ENCODE measurements at regions not wholly inside any gene's neighbourhood (a gene's known extent, or its start where the extent isn't known, plus 50 kb on each side); places are given as distances from the start of the nearest gene placed in this dataset.

DNA sequence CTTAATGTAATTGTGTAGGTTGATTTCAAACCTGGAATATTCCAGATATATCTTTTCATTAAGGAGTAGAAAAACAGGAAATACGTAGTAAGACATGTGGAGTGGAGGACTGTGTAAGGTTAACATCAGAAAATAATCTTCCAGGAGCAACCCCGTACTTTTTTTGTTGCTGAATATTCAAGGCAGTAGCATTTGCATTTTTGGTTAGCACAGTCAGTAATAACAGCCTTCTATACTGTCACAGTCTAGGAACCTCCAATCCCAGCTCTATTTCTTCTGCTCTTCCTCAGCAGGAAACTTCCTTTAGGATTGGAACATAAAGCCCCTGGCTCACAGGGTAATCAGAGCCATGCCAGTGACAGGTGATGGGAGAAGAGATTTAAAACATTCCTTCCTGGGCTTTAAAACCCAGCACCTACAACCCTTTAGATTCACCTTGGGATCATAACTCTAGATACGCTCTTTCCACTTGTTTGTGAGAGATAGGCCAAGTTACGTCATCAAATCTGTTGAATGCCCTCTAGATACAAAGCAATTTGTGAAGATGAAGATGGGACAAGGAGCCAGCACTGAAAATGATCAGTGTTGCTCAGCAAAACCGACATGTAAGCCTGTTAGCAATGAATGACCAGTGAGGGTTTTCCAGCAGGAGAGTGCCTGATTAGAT, 248.5 kb upstream of the NPY start:
- no peak for DNase-seq (ENCODE audit: low read depth)
- H3K4me3 ChIP-seq (ENCODE audit: control insufficient read depth, low read depth, low read length), result no peak overlapping the region
- TF ChIP-seq, protein P1, sequence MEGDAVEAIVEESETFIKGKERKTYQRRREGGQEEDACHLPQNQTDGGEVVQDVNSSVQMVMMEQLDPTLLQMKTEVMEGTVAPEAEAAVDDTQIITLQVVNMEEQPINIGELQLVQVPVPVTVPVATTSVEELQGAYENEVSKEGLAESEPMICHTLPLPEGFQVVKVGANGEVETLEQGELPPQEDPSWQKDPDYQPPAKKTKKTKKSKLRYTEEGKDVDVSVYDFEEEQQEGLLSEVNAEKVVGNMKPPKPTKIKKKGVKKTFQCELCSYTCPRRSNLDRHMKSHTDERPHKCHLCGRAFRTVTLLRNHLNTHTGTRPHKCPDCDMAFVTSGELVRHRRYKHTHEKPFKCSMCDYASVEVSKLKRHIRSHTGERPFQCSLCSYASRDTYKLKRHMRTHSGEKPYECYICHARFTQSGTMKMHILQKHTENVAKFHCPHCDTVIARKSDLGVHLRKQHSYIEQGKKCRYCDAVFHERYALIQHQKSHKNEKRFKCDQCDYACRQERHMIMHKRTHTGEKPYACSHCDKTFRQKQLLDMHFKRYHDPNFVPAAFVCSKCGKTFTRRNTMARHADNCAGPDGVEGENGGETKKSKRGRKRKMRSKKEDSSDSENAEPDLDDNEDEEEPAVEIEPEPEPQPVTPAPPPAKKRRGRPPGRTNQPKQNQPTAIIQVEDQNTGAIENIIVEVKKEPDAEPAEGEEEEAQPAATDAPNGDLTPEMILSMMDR (conservative IDR thresholded peaks at IDR 0.05; ENCODE audit: control insufficient read depth, insufficient read depth, low read depth, low read length), result no peak

GRCh38 chr7:24036033-24036412, 248.0 kb upstream of the NPY start:
- H3K4me3 ChIP-seq (ENCODE audit: control insufficient read depth, low read depth, low read length), result no peak overlapping the region
- TF ChIP-seq, protein P1 (conservative IDR thresholded peaks at IDR 0.05; ENCODE audit: control insufficient read depth, insufficient read depth, low read depth, low read length), result no peak
- DNase-seq (ENCODE audit: low read depth), result no peak

DNA sequence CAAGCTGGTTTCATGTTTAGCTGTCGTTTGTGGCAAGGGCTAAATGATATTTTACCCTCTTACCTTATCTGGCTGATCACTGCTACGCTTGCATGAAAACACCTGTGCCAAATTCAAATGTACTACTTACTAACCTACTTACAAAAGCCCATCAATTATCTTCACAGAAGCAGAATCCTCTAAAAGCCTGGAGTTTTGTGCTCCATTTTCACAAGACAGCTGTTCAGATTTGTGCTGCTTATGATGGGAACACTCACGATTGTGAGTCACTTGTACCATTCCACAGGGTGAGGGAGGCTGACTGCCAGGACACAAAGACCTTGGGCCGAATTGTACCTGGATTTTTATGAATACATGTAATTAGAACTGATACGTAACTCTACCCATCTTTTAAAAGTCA, 245.0 kb upstream of the NPY start:
- DNase-seq (ENCODE audit: low read depth), result no peak
- TF ChIP-seq, protein P1 (conservative IDR thresholded peaks at IDR 0.05; ENCODE audit: control insufficient read depth, insufficient read depth, low read depth, low read length), result no peak
- no peak overlapping the region for H3K4me3 ChIP-seq (ENCODE audit: control insufficient read depth, low read depth, low read length)

DNA sequence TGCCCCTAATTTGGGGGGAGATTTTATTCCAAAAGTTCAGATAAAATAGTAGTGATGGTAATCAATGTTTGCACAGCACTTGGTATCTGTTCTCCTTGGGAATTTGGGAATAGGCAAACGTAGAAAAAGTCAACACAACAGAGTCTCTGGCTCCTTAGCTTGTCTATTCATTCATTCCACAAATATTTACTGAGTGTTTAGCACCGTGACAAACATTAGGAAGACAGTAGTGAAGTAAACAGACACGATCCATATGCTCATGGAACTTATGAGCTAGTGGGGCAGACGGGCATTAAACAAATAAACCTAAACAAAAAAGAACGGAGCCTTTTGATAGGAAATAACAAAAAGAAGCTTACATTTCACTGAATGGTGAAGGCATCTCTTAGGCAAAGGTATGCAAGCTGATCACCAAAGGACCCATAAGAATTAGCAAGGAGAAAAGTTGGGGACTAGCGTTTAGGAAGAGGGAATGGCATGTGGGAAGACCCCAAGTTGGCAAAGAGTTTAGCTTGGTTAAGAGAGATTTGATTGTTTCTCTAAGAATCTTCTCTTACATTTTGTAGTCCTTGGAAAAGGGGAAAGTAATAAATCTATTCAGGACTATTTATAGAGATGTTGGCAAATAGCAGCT, 243.9 kb upstream of the NPY start:
- no peak overlapping the region for H3K4me3 ChIP-seq (ENCODE audit: control insufficient read depth, low read depth, low read length)
- no peak for DNase-seq (ENCODE audit: low read depth)
- TF ChIP-seq, protein P1 (conservative IDR thresholded peaks at IDR 0.05; ENCODE audit: control insufficient read depth, insufficient read depth, low read depth, low read length), result no peak

DNA sequence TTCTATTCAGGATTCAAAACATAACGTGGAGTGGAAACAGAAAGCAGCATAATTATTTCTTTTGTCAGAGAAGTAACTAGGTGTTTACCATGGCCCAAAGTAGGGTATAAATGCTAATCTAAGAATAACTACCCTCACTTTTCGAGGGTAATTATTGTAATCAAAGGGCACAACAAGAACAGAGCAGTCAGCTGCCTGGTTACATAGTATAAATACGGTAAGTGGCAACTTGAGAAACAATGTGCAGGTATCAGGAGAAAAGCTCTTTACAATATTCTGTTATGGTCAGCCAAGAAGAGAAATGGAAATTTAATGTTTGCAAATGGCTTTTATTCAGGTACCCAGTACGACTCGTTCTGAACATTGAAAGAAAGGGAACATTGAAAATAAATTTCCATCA, 242.0 kb upstream of the NPY start:
- no peak for DNase-seq (ENCODE audit: low read depth)
- TF ChIP-seq, protein P1 (conservative IDR thresholded peaks at IDR 0.05; ENCODE audit: control insufficient read depth, insufficient read depth, low read depth, low read length), result no peak
- H3K4me3 ChIP-seq (ENCODE audit: control insufficient read depth, low read depth, low read length), result no peak overlapping the region

GRCh38 chr7:24049296-24049695, 234.7 kb upstream of the NPY start:
- TF ChIP-seq, protein P1 (conservative IDR thresholded peaks at IDR 0.05; ENCODE audit: control insufficient read depth, insufficient read depth, low read depth, low read length), result no peak
- no peak for DNase-seq (ENCODE audit: low read depth)

More at GRCh38 chr7:24049296-24049695, 234.7 kb upstream of the NPY start:
- no peak overlapping the region for H3K4me3 ChIP-seq (ENCODE audit: control insufficient read depth, low read depth, low read length)
